ENCODE measurements at regions not wholly inside any gene's neighbourhood (a gene's known extent, or its start where the extent isn't known, plus 50 kb on each side); places are given as distances from the start of the nearest gene placed in this dataset.

GRCh38 chr9:110114859-110115201, 93.1 kb downstream of the C9orf152 start:
- no peak overlapping the region for H3K27ac ChIP-seq (ENCODE audit: insufficient read depth, low read length, poor library complexity, severe bottlenecking)
- peaks cover 5% of the 10 kb centered on the region for H3K36me3 ChIP-seq (ENCODE audit: control insufficient read depth, insufficient read depth, low read length)
- no peaks in the 10 kb centered on the region for H3K27me3 Mint-ChIP-seq
- no peak overlapping the region for H3K4me3 Mint-ChIP-seq
- no peak overlapping the region for H3K4me3 ChIP-seq (ENCODE audit: low read depth, low read length)
- peaks cover 0 to 2% (median 0%) of the 10 kb centered on the region in 7 donors for H3K9me3 Mint-ChIP-seq
- no peaks in the 10 kb centered on the region for H3K4me1 ChIP-seq (ENCODE audit: control insufficient read depth, insufficient read depth, low read length, poor library complexity, severe bottlenecking)
- peaks cover 10% of the 10 kb centered on the region for H3K36me3 Mint-ChIP-seq
- DNase-seq (no peak), ATAC-seq (ENCODE audit: low read depth in 2 of 2) (no peak)
- H3K9me3 ChIP-seq (ENCODE audit: control insufficient read depth in 2 of 2, low read length in 2 of 2) = no peaks in the 10 kb centered on the region
- peaks cover 5 to 30% (median 15%) of the 10 kb centered on the region in 4 donors for H3K4me1 Mint-ChIP-seq
- no peaks in the 10 kb centered on the region for H3K27me3 ChIP-seq (ENCODE audit: control insufficient read depth, insufficient read depth, low read length)
- H3K27ac Mint-ChIP-seq = peak overlapping the region in 1 of 3 donors; percentile 68

- Mint-ChIP-seq H3K4me3 (no peak overlapping the region), H3K27me3 (no peaks in the 10 kb centered on the region), H3K4me1 (peaks cover 5 to 29% (median 15%) of the 10 kb centered on the region in 4 donors), H3K36me3 (peaks cover 10% of the 10 kb centered on the region), H3K9me3 (peaks cover 0 to 2% (median 0%) of the 10 kb centered on the region in 7 donors), H3K27ac (no peak overlapping the region)
- H3K27ac ChIP-seq (ENCODE audit: insufficient read depth, low read length, poor library complexity, severe bottlenecking) = no peak overlapping the region
- H3K36me3 ChIP-seq (ENCODE audit: control insufficient read depth, insufficient read depth, low read length) = peaks cover 5% of the 10 kb centered on the region
- H3K4me1 ChIP-seq (ENCODE audit: control insufficient read depth, insufficient read depth, low read length, poor library complexity, severe bottlenecking) = no peaks in the 10 kb centered on the region
- H3K9me3 ChIP-seq (ENCODE audit: control insufficient read depth in 2 of 2, low read length in 2 of 2) = no peaks in the 10 kb centered on the region
- no peak for DNase-seq
- no peak overlapping the region for H3K4me3 ChIP-seq (ENCODE audit: low read depth, low read length)
- ATAC-seq (ENCODE audit: low read depth in 2 of 2) = no peak
- H3K27me3 ChIP-seq (ENCODE audit: control insufficient read depth, insufficient read depth, low read length) = no peaks in the 10 kb centered on the region
Measured at GRCh38 chr9:110115341-110115820, 92.6 kb downstream of the C9orf152 start.

- no peak overlapping the region for H3K4me3 ChIP-seq (ENCODE audit: low read depth, low read length)
- peaks cover 5% of the 10 kb centered on the region for H3K36me3 ChIP-seq (ENCODE audit: control insufficient read depth, insufficient read depth, low read length)
- DNase-seq = no peak
- no peaks in the 10 kb centered on the region for H3K4me1 ChIP-seq (ENCODE audit: control insufficient read depth, insufficient read depth, low read length, poor library complexity, severe bottlenecking)
- no peaks in the 10 kb centered on the region for H3K9me3 ChIP-seq (ENCODE audit: control insufficient read depth in 2 of 2, low read length in 2 of 2)
- Mint-ChIP-seq H3K27me3 (no peaks in the 10 kb centered on the region), H3K4me1 (peaks cover 5 to 29% (median 15%) of the 10 kb centered on the region in 4 donors), H3K27ac (no peak overlapping the region), H3K4me3 (no peak overlapping the region), H3K9me3 (no peaks in the 10 kb centered on the region), H3K36me3 (peaks cover 10% of the 10 kb centered on the region)
- no peaks in the 10 kb centered on the region for H3K27me3 ChIP-seq (ENCODE audit: control insufficient read depth, insufficient read depth, low read length)
- ATAC-seq (ENCODE audit: low read depth in 2 of 2) = no peak
- no peak overlapping the region for H3K27ac ChIP-seq (ENCODE audit: insufficient read depth, low read length, poor library complexity, severe bottlenecking)
Measured at GRCh38 chr9:110115826-110116542, 92.0 kb downstream of the C9orf152 start.

- H3K36me3 ChIP-seq (ENCODE audit: control insufficient read depth, insufficient read depth, low read length) = peaks cover 5% of the 10 kb centered on the region
- H3K4me1 ChIP-seq (ENCODE audit: control insufficient read depth, insufficient read depth, low read length, poor library complexity, severe bottlenecking) = no peaks in the 10 kb centered on the region
- no peaks in the 10 kb centered on the region for H3K9me3 ChIP-seq (ENCODE audit: control insufficient read depth in 2 of 2, low read length in 2 of 2)
- ATAC-seq (ENCODE audit: low read depth in 2 of 2) (no peak), DNase-seq (no peak)
- Mint-ChIP-seq H3K27ac (peak overlapping the region in 1 of 3 donors; percentile 30), H3K4me1 (peaks cover 5 to 28% (median 16%) of the 10 kb centered on the region in 4 donors), H3K4me3 (no peak overlapping the region), H3K27me3 (no peaks in the 10 kb centered on the region), H3K9me3 (no peaks in the 10 kb centered on the region), H3K36me3 (peaks cover 10% of the 10 kb centered on the region)
- no peak overlapping the region for H3K4me3 ChIP-seq (ENCODE audit: low read depth, low read length)
- no peak overlapping the region for H3K27ac ChIP-seq (ENCODE audit: insufficient read depth, low read length, poor library complexity, severe bottlenecking)
- no peaks in the 10 kb centered on the region for H3K27me3 ChIP-seq (ENCODE audit: control insufficient read depth, insufficient read depth, low read length)
Measured at GRCh38 chr9:110116543-110116885, 91.4 kb downstream of the C9orf152 start.

GRCh38 chr9:110121170-110121569, 86.8 kb downstream of the C9orf152 start:
- DNase-seq (no peak), ATAC-seq (ENCODE audit: low read depth in 2 of 2) (no peak)
- H3K36me3 Mint-ChIP-seq = peaks cover 5% of the 10 kb centered on the region
- H3K9me3 Mint-ChIP-seq = no peaks in the 10 kb centered on the region
- H3K27me3 ChIP-seq (ENCODE audit: control insufficient read depth, insufficient read depth, low read length) = no peaks in the 10 kb centered on the region
- no peaks in the 10 kb centered on the region for H3K9me3 ChIP-seq (ENCODE audit: control insufficient read depth in 2 of 2, low read length in 2 of 2)
- H3K4me3 ChIP-seq (ENCODE audit: low read depth, low read length) = no peak overlapping the region
- peaks cover 23 to 46% (median 34%) of the 10 kb centered on the region in 4 donors for H3K4me1 Mint-ChIP-seq
- no peaks in the 10 kb centered on the region for H3K4me1 ChIP-seq (ENCODE audit: control insufficient read depth, insufficient read depth, low read length, poor library complexity, severe bottlenecking)
- no peak overlapping the region for H3K4me3 Mint-ChIP-seq
- peak overlapping the region in 2 of 3 donors; percentile 4 to 83 for H3K27ac Mint-ChIP-seq
- H3K27ac ChIP-seq (ENCODE audit: insufficient read depth, low read length, poor library complexity, severe bottlenecking) = no peak overlapping the region
- H3K27me3 Mint-ChIP-seq = no peaks in the 10 kb centered on the region
- no peaks in the 10 kb centered on the region for H3K36me3 ChIP-seq (ENCODE audit: control insufficient read depth, insufficient read depth, low read length)

GRCh38 chr9:110123341-110124095, 84.4 kb downstream of the C9orf152 start:
- no peak for ATAC-seq (ENCODE audit: low read depth in 2 of 2)
- no peak for DNase-seq
- peaks cover 28 to 56% (median 39%) of the 10 kb centered on the region in 4 donors for H3K4me1 Mint-ChIP-seq
- no peak overlapping the region for H3K27ac ChIP-seq (ENCODE audit: insufficient read depth, low read length, poor library complexity, severe bottlenecking)
- H3K4me3 ChIP-seq (ENCODE audit: low read depth, low read length) = no peak overlapping the region
- H3K36me3 ChIP-seq (ENCODE audit: control insufficient read depth, insufficient read depth, low read length) = no peaks in the 10 kb centered on the region
- no peaks in the 10 kb centered on the region for H3K9me3 Mint-ChIP-seq
- no peaks in the 10 kb centered on the region for H3K27me3 ChIP-seq (ENCODE audit: control insufficient read depth, insufficient read depth, low read length)
- no peaks in the 10 kb centered on the region for H3K4me1 ChIP-seq (ENCODE audit: control insufficient read depth, insufficient read depth, low read length, poor library complexity, severe bottlenecking)
- H3K36me3 Mint-ChIP-seq = peaks cover 8% of the 10 kb centered on the region
- no peaks in the 10 kb centered on the region for H3K9me3 ChIP-seq (ENCODE audit: control insufficient read depth in 2 of 2, low read length in 2 of 2)
- H3K4me3 Mint-ChIP-seq = no peak overlapping the region
- no peaks in the 10 kb centered on the region for H3K27me3 Mint-ChIP-seq
- peak overlapping the region in 1 of 3 donors; percentile 54 for H3K27ac Mint-ChIP-seq

GRCh38 chr9:110124439-110124838, 83.5 kb downstream of the C9orf152 start:
- Mint-ChIP-seq H3K4me1 (peaks cover 30 to 62% (median 42%) of the 10 kb centered on the region in 4 donors), H3K27me3 (no peaks in the 10 kb centered on the region), H3K9me3 (no peaks in the 10 kb centered on the region), H3K27ac (peak overlapping the region in 2 of 3 donors; percentile 54 to 58), H3K36me3 (peaks cover 8% of the 10 kb centered on the region), H3K4me3 (no peak overlapping the region)
- H3K9me3 ChIP-seq (ENCODE audit: control insufficient read depth in 2 of 2, low read length in 2 of 2) = no peaks in the 10 kb centered on the region
- no peak for ATAC-seq (ENCODE audit: low read depth in 2 of 2)
- no peak overlapping the region for H3K27ac ChIP-seq (ENCODE audit: insufficient read depth, low read length, poor library complexity, severe bottlenecking)
- DNase-seq = no peak
- no peak overlapping the region for H3K4me3 ChIP-seq (ENCODE audit: low read depth, low read length)
- H3K27me3 ChIP-seq (ENCODE audit: control insufficient read depth, insufficient read depth, low read length) = no peaks in the 10 kb centered on the region
- H3K4me1 ChIP-seq (ENCODE audit: control insufficient read depth, insufficient read depth, low read length, poor library complexity, severe bottlenecking) = no peaks in the 10 kb centered on the region
- H3K36me3 ChIP-seq (ENCODE audit: control insufficient read depth, insufficient read depth, low read length) = no peaks in the 10 kb centered on the region
